Mucosa of rectum (tissue), 2 donors: ENCODE measurements at regions not wholly inside any gene's neighbourhood (a gene's known extent, or its start where the extent isn't known, plus 50 kb on each side); places are given as distances from the start of the nearest gene placed in this dataset.

Source experiments
- H3K27ac ChIP-seq, 2 donors: one replicate each; pipeline ENCODE4 v1.7.0; 2013; ENCODE audit warnings: inconsistent platforms in 2 of 2, low read depth in 2 of 2, low read length in 2 of 2
- H3K27me3 ChIP-seq, 2 donors: one replicate each; pipeline ENCODE4 v1.7.0; 2013; ENCODE audit warnings: low read length in 2 of 2; ENCODE audit not compliant: control insufficient read depth in 2 of 2, insufficient read depth in 2 of 2
- H3K36me3 ChIP-seq, 2 donors: one replicate each; pipeline ENCODE4 v1.7.0; 2013; ENCODE audit warnings: low read length in 2 of 2; ENCODE audit not compliant: control insufficient read depth in 2 of 2, insufficient read depth in 2 of 2
- H3K4me1 ChIP-seq, 2 donors: one replicate each; pipeline ENCODE4 v1.7.0; 2013; ENCODE audit warnings: low read length in 2 of 2, mild to moderate bottlenecking in 1 of 2; ENCODE audit not compliant: control insufficient read depth in 2 of 2, insufficient read depth in 2 of 2
- H3K4me3 ChIP-seq, 2 donors: one replicate each; pipeline ENCODE4 v1.7.0; 2013; ENCODE audit warnings: low read length in 2 of 2
- H3K9ac ChIP-seq, 2 donors: one replicate each; pipeline ENCODE4 v1.7.0; 2013; ENCODE audit warnings: low read length in 2 of 2, low read depth in 1 of 2, mild to moderate bottlenecking in 1 of 2
- H3K9me3 ChIP-seq, 2 donors: one replicate each; pipeline ENCODE4 v1.7.0; 2013; ENCODE audit warnings: low read length in 2 of 2; ENCODE audit not compliant: control insufficient read depth in 2 of 2
- donor health status: healthy.
- donor health status: Normal muscosa, but diverticular disease.

- no peak overlapping the region for H3K27ac ChIP-seq
Observed at GRCh38 chr7:145497911-145498525, 618.6 kb upstream of the CNTNAP2 start.

GRCh38 chr7:145490356-145490755 lies 626.2 kb upstream of the CNTNAP2 start:
- no peaks in the 10 kb centered on the region for H3K36me3 ChIP-seq
- H3K4me3 ChIP-seq: no peak overlapping the region
- no peaks in the 10 kb centered on the region for H3K9me3 ChIP-seq
- H3K27me3 ChIP-seq: no peaks in the 10 kb centered on the region
- no peak overlapping the region for H3K27ac ChIP-seq
- no peaks in the 10 kb centered on the region for H3K4me1 ChIP-seq
- no peak overlapping the region for H3K9ac ChIP-seq

More at GRCh38 chr7:145497911-145498525, 618.6 kb upstream of the CNTNAP2 start:
- Histone ChIP-seq H3K4me1 (no peaks in the 10 kb centered on the region), H3K4me3 (no peak overlapping the region), H3K9me3 (peaks cover 0 to 2% of the 10 kb centered on the region in 2 donors), H3K27me3 (no peaks in the 10 kb centered on the region), H3K36me3 (no peaks in the 10 kb centered on the region), H3K9ac (no peak overlapping the region)

- Histone ChIP-seq H3K27me3 (no peaks in the 10 kb centered on the region), H3K4me3 (no peak overlapping the region), H3K4me1 (no peaks in the 10 kb centered on the region), H3K9ac (no peak overlapping the region), H3K27ac (no peak overlapping the region), H3K36me3 (no peaks in the 10 kb centered on the region), H3K9me3 (no peaks in the 10 kb centered on the region)
Observed at GRCh38 chr7:145489609-145490008, 627.0 kb upstream of the CNTNAP2 start.

- Histone ChIP-seq H3K9me3 (no peaks in the 10 kb centered on the region), H3K9ac (no peak overlapping the region), H3K4me1 (no peaks in the 10 kb centered on the region), H3K27me3 (no peaks in the 10 kb centered on the region), H3K36me3 (no peaks in the 10 kb centered on the region), H3K4me3 (no peak overlapping the region), H3K27ac (no peak overlapping the region)
Observed at GRCh38 chr7:145488816-145489215, 627.8 kb upstream of the CNTNAP2 start.

GRCh38 chr7:145481985-145482384 lies 634.6 kb upstream of the CNTNAP2 start:
- Histone ChIP-seq H3K4me1 (no peaks in the 10 kb centered on the region), H3K4me3 (no peak overlapping the region), H3K36me3 (no peaks in the 10 kb centered on the region), H3K9ac (no peak overlapping the region), H3K27ac (no peak overlapping the region), H3K27me3 (no peaks in the 10 kb centered on the region), H3K9me3 (no peaks in the 10 kb centered on the region)

GRCh38 chr7:145478541-145478940 lies 638.1 kb upstream of the CNTNAP2 start:
- Histone ChIP-seq H3K27me3 (no peaks in the 10 kb centered on the region), H3K36me3 (no peaks in the 10 kb centered on the region), H3K4me1 (no peaks in the 10 kb centered on the region), H3K4me3 (no peak overlapping the region), H3K9me3 (no peaks in the 10 kb centered on the region), H3K27ac (no peak overlapping the region), H3K9ac (no peak overlapping the region)

- Histone ChIP-seq H3K27ac (no peak overlapping the region), H3K27me3 (no peaks in the 10 kb centered on the region), H3K9ac (no peak overlapping the region), H3K9me3 (peaks cover 0 to 3% of the 10 kb centered on the region in 2 donors), H3K4me3 (no peak overlapping the region), H3K4me1 (no peaks in the 10 kb centered on the region), H3K36me3 (no peaks in the 10 kb centered on the region)
Observed at GRCh38 chr7:145474009-145474686, 638.3 kb upstream of the TPK1 start.

- no peaks in the 10 kb centered on the region for H3K4me1 ChIP-seq
- no peak overlapping the region for H3K27ac ChIP-seq
- H3K4me3 ChIP-seq: no peak overlapping the region
- no peaks in the 10 kb centered on the region for H3K27me3 ChIP-seq
- H3K9me3 ChIP-seq: peaks cover 0 to 3% of the 10 kb centered on the region in 2 donors
- no peaks in the 10 kb centered on the region for H3K36me3 ChIP-seq
- no peak overlapping the region for H3K9ac ChIP-seq
Observed at GRCh38 chr7:145471883-145472282, 636.0 kb upstream of the TPK1 start.

- no peaks in the 10 kb centered on the region for H3K36me3 ChIP-seq
- H3K9me3 ChIP-seq: no peaks in the 10 kb centered on the region
- no peak overlapping the region for H3K27ac ChIP-seq
- H3K9ac ChIP-seq: no peak overlapping the region
- no peak overlapping the region for H3K4me3 ChIP-seq
- H3K4me1 ChIP-seq: no peaks in the 10 kb centered on the region
- H3K27me3 ChIP-seq: no peaks in the 10 kb centered on the region
Observed at GRCh38 chr7:145464287-145464686, 628.4 kb upstream of the TPK1 start.

GRCh38 chr7:145462463-145462862 lies 626.6 kb upstream of the TPK1 start:
- H3K27me3 ChIP-seq: no peaks in the 10 kb centered on the region
- no peaks in the 10 kb centered on the region for H3K36me3 ChIP-seq
- no peak overlapping the region for H3K9ac ChIP-seq
- H3K4me1 ChIP-seq: no peaks in the 10 kb centered on the region
- no peak overlapping the region for H3K27ac ChIP-seq
- no peaks in the 10 kb centered on the region for H3K9me3 ChIP-seq
- no peak overlapping the region for H3K4me3 ChIP-seq
